Islet precursor cell (in vitro differentiated cells): ENCODE measurements at regions not wholly inside any gene's neighbourhood (a gene's known extent, or its start where the extent isn't known, plus 50 kb on each side); places are given as distances from the start of the nearest gene placed in this dataset.

Experiments
- DNase-seq: peaks from one replicate; pipeline ENCODE4 v3.0.0-alpha.2; 2018

- no peak for DNase-seq
Measured at GRCh38 chrX:126886997-126887396, 67.5 kb downstream of the PRR32 start.

- no peak for DNase-seq
Measured at GRCh38 chrX:126900937-126901336, 81.4 kb downstream of the PRR32 start.

GRCh38 chrX:126929071-126929470, 109.5 kb downstream of the PRR32 start:
- peak; percentile 67 for DNase-seq

- DNase-seq: no peak
Measured at GRCh38 chrX:126967225-126967624, 147.7 kb downstream of the PRR32 start.

GRCh38 chrX:126982158-126982557, 162.6 kb downstream of the PRR32 start:
- DNase-seq: no peak

- DNase-seq: no peak
Measured at GRCh38 chrX:126985027-126985426, 165.5 kb downstream of the PRR32 start.

- no peak for DNase-seq
Measured at GRCh38 chrX:126985981-126986380, 166.5 kb downstream of the PRR32 start.

- DNase-seq: no peak
Measured at GRCh38 chrX:126994032-126994600, 174.6 kb downstream of the PRR32 start.

GRCh38 chrX:127011629-127012028, 192.1 kb downstream of the PRR32 start:
- DNase-seq: no peak

- no peak for DNase-seq
Measured at GRCh38 chrX:127025013-127025412, 205.5 kb downstream of the PRR32 start.

- DNase-seq: no peak
Measured at GRCh38 chrX:127030016-127030748, 210.7 kb downstream of the PRR32 start.

GRCh38 chrX:127037159-127037558, 217.6 kb downstream of the PRR32 start:
- no peak for DNase-seq

GRCh38 chrX:127038065-127038464, 218.5 kb downstream of the PRR32 start:
- no peak for DNase-seq

GRCh38 chrX:127057891-127058619, 238.5 kb downstream of the PRR32 start:
- DNase-seq: no peak

GRCh38 chrX:127085939-127086338, 266.4 kb downstream of the PRR32 start:
- DNase-seq: no peak

- peak; percentile 42 for DNase-seq
Measured at GRCh38 chrX:127112726-127113125, 293.2 kb downstream of the PRR32 start.

GRCh38 chrX:127124871-127125270, 305.3 kb downstream of the PRR32 start:
- DNase-seq: no peak

GRCh38 chrX:127128282-127128681, 308.8 kb downstream of the PRR32 start:
- no peak for DNase-seq

- no peak for DNase-seq
Measured at GRCh38 chrX:127129510-127129909, 310.0 kb downstream of the PRR32 start.

- DNase-seq: no peak
Measured at GRCh38 chrX:127138218-127138617, 318.7 kb downstream of the PRR32 start.

GRCh38 chrX:127177966-127178365, 358.4 kb downstream of the PRR32 start:
- DNase-seq: no peak

GRCh38 chrX:127187095-127187494, 367.6 kb downstream of the PRR32 start:
- no peak for DNase-seq

GRCh38 chrX:127190381-127190780, 370.9 kb downstream of the PRR32 start:
- DNase-seq: no peak

GRCh38 chrX:127207326-127207725, 387.8 kb downstream of the PRR32 start:
- DNase-seq: no peak
